GM03348 (cell line): ENCODE measurements at regions not wholly inside any gene's neighbourhood (a gene's known extent, or its start where the extent isn't known, plus 50 kb on each side); places are given as distances from the start of the nearest gene placed in this dataset.

ENCODE experiments used
- DNase-seq: peaks from one replicate; pipeline ENCODE4 v3.0.0; 2012; ENCODE audit warnings: low spot score

DNA sequence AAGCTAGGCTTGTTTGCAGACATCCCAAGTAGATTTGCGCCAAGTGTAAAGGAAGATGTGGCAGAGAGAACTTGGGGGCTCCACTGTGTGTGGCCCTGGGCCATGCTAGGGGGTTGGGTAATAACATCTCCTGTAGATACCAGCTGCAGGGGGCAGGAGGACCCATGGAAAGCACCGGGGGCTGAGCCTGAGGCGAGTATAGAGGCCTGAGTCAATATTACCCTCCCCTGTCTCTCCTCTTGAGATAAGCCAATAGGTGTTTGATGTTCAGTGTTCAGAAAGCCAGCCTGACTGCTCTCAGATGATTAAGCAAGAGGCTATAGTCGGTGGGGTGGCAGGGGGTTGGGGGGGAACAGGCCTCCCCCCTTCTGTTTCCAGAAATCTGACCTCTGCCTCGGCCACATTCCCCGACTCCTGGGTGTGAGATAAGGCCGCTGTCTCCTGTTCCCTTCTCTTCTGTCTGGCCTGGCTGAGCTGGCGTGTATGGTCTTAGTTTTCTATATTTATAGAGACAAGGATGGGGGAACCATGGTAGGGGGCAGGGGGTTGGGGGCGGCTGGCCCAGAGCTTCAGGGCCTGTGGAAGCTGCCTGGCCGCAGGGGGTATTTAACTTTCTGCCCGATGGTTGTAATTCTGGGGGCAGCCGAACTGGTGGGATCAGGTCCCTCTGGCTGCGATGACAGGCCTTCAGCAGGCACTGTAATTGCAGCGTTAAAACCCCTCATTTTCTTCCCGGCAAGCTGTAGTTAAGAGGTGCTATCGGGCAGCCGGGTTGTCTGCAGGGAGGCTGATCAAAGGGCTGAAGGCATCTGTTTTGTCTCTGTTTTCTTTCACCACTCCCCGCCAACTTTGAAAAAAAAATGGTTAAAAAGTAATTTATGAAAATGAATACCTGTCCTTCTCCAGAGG, 292.0 kb downstream of the NSG2 start:
- DNase-seq: no peak

DNA sequence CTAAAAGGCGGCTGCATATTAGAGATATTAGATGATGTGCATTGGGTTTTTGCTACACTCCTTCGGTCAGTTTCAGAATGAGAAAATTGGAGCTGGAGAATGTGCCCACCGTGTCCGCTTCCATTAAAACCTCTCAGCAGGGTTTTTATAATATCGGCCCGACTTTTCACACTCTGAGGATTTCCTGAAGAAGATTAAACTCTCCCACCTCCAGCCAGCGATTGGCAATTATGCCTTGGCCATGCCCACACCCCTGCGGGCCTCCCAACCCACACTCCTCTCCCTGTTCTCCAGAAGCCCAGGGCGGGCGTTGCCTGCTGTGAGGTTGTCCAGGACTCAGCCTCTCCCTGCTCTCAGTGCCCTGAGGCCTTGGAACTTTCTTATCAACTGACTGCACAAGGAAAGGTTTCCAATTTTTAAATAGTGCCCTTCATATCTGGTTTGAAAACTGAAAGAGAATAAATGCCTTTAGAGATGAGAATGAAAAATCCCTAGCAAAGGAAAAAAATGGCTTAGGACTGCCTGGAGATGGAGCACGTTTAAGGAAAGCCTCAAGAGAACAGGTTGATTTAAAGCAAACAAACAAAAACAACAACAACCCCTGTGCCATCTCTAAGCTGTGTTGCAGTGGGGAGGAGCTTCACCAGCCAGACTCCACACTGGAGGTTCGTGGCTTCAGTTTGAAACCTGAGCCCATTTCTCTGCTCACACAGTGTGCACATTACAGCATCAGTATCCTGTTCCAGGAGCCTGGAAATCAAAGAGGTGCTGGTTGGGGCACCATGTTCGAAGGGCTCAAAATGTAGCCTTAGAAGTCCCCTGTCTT, 292.9 kb downstream of the NSG2 start:
- no peak for DNase-seq

DNA sequence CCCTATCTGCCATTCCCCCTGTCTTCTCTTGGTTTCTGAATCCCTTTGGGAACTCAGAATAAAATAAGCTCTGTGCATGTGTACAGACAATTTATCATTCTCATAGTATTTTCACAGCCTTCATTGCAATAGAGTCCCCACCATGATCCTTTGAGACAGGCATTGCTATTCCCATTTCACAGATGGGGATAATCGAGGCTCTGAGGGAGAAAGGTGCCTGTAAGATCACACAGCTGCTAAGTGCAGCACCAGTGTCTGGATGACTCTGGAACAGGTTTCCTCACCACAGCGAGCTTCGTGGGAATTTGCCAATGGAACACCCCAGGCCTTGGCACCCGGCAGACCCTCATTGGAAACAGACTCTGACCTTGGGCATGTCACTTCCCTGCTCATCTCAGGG, 293.6 kb downstream of the NSG2 start:
- no peak for DNase-seq

DNA sequence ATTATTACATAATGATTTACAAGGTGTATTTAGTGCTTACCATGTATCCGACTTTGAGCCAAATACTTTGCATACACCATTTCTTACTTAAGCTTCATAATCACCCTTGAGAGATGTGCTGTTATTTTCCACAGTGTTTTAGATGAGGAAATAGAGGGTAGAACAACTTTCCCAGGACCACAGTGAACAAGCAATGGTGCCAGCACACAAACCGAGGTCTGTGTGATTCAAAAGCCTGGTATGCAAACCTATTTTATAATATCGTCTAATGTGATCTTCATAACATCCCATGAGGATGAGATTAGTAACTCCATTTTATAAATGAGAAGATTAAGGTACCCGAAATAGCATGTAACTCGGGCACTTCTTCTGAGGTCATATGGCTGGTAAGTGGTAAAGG, 294.7 kb downstream of the NSG2 start:
- DNase-seq: no peak

DNA sequence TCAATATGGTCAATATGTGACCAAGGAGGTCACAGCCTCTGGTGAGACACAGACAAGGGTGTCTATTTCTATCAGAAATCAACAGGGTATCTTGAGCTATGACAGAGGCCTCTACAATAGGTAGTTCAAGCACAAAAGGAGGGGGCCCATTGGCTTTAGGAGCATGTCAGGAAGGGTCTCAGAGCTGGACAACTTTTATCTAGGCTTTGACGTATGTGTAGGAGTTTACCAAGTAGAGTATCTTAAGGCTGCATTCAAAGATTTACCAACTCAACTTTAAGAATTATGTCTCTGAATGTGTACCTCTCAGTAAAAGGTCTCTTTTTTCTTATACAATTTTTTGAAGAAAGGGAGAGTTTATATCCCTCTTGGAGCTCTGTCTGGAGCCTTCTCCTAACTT, 297.2 kb downstream of the NSG2 start:
- no peak for DNase-seq

DNA sequence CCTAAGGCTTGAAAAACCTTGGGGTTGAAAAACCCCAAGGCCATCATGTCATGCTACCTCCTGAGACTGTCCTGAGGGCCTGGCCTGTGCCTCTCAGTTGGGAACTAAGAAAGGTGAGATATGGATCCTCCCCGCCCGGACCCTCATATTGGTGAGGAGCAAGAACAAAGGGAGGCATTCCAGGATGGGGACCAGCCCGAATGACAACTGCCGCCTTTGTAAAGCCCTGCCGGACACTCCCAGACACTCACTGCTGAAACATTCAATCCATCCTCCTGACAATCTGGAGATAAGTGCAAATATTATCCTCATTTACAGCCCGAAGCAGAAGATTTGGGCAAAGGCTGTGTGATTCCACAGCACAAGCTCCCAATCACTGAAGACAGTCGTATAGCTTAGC, 298.3 kb downstream of the NSG2 start:
- no peak for DNase-seq

DNA sequence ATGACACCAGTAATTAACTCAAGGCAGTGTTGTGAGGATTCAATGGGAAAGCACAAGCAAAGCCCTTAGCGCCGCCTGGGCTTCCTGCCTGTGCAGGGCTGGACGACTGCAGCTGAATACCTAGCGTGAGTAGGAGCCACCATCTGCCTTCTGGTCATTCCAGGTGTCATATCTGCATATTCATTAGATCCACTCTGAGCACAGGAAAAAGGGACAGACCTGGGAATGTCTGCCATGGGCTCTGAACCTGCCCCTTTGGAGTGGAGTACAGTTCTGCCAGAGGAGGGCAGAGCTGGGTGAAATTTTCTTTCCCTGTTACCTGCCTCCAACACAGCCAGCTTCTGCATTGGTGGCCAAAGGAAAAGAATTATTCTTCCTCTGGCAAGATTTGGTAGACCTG, 298.8 kb downstream of the NSG2 start:
- DNase-seq: no peak

DNA sequence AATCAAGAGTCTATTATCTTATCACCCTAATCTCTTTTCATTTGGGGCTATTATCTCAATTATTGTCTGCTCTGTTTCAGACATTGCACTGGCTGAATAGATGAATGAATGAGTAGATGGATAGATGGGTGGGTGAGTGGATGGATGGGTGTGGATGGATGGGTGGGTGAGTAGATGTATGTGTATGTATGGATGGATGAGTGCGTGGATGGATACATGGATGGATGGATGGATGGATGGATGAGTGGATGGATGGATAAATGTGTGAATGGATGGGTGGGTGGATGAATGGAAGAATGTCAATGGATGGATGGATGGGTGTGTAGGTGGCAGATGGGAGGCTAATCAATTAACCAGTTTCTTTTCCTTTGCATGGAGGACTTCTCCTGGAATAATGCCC, 301.7 kb downstream of the NSG2 start:
- DNase-seq: no peak

DNA sequence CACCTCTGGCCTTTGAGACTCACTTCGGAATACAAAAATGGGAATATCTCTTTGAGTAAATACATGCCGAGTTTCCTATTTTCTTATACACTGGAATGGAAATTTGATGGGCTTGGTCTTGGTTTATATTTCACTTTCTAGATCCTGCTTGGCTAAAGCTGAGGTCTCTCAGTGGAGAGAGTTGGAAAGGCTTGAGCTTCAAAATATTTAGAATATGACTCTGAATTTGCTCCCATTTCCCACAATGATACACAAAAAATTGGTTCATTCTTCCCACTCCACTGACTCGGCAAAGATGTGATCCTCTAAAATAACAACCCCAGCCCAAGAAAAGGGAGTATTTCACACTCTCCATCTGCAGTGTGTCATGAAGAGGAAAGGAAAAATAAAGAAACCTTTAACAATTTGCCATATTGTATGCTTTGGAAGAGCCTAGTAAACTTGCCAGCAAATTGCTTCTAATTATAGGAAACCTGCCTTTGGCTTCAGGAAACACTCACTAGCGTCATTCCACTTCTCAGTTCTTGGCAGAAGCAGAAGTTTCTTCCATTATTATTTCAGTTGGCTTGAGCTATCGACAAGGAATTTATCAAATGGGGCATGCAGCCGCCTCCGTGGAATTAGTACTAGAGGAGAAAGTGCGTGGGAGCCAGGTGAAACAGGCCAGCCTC, 302.9 kb downstream of the NSG2 start:
- no peak for DNase-seq

DNA sequence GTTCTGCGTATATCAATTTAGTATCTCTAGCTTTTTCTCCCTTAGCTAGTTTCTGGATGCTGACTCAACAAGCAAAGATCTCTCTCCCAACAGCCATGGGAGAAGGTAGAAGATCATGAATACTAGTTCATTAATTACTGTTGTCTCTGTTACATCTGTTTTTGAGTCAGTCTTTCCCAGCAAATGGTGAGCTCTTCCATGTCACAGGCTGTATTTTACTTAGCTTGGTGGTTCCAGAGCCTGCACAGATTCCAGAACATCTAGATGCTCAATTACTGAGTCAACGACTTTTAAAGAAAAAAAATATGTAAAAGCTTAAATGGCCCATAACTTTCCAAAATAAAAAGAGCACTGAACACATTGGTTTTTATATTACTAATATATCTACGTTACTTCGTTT, 307.2 kb downstream of the NSG2 start:
- DNase-seq: no peak

DNA sequence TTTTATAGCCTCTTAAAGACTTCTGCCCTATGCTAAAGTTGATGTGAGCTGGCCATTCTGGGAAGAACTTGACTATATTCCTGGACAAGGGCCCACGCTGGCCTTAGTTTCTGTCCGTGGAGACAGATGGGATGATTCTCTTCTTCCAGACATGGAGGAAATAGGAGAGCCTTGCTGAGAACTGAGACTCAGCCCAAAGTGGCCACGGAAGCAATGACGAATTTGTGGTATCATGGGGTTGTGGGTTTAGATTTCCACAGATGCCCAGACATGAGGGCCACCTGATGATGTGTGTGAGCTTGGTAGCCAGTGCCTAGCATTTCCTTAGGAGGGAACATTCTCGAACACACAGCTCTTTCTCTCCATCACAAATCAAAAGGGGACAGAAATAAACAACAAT, 309.1 kb downstream of the NSG2 start:
- no peak for DNase-seq

DNA sequence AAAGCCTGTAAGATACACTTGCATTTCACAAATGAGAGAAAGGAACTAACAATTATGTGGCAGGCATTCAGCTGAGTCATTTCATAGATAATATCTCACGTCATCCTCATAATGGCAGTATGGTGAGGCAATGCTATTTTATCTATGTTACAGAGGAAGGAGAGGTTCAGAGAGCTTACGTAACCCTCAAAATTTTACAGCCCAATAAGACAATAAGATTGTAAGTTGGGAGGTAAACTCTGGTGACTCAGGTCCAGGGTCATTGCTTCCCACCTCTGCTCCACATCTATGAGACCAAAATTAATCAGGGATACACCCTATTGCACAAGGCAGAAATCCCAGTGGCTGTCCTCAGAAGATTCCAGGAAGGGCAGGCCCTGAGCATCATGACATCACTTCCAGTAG, 309.7 kb downstream of the NSG2 start:
- no peak for DNase-seq

DNA sequence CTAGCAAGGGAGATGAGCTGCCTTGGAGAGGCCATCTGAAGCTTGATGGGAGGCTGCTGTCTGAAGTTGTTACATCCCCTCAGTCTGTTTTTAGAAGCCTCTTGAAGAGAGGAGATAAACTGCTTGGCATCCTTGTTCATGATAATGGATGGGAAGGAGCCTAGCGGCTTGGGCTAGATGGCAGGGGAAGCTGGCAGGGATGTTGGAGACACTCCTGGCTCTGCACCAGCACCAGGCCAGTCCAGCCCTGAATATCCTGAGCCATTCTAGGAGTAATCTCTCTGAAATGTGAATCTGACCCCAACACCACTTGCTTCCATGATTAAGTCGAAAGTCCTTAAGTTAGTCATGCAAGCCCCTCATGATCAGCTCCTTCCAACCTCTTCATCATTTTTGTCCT, 310.5 kb downstream of the NSG2 start:
- DNase-seq: no peak

DNA sequence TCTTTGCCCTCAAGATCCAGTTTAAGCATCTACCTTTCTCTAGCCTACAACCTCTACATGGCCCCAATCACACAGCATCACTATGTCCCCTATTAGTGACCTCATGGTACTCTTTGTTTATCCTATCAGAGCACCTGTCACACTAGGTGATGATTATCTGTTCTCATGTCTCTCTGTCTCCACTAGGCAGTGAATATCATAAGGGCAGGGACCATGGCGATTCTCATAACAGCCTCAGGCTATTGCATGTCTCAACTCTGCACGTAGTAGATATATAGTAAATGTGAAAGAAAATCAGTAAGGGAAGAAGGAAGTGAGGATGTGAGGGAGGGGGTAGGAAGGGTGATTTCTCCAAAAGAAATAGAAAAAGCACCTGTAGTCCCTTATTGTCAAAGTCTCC, 311.0 kb downstream of the NSG2 start:
- DNase-seq: no peak

DNA sequence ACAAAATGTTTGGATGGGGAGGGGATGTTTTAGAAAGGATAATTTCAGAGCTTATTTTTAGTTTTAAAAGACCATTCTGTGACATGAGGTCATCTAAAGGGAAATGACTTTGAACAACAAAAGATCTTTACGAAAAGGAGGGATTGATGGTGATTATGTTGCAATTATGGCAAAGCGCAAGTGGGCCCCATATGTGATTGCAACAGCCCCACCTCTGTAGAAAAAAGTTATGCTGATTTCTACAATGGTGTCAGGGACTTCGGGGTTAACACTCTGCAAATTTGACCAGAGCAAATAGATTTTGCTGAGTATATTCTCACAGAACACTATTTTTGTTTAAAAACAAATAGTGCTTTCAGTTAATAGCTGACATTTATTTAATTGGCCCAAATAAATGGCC, 312.8 kb downstream of the NSG2 start:
- DNase-seq: no peak

DNA sequence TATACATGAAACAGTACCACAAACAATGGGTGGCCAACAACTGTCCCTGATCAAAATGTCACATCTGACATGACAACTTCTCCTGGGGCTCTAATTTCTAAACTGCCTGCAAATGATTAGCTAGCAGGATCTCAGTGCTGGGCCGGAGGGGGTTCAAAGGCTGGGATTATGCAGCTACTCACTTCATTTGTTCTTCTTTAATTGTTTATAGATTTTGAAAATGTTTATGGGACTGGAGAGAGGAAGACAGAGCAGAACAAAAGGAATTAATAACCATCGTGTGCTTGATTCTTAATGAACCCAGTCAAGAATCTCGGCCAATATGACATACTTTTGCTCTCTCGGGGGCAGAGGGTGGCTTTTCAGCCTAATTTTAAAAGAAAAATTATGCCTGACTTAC, 313.6 kb downstream of the NSG2 start:
- DNase-seq: no peak

DNA sequence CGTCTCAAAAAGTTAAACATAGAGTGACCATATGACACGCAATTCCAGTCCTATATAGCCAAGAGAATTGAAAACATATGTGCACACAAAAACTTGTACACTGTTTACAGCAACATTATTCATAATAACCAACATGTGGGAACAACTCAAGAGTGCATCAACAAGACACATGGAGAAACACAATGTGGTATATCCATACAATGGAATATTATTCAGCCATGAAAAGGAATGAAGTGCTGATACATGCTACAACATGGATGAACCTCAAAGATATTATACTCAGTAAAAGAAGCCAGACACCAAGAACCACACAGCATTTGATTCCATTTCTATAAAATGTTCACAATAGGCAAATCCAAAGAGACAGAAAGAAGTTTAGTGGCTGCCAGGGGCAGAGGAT, 317.0 kb downstream of the NSG2 start:
- DNase-seq: no peak

DNA sequence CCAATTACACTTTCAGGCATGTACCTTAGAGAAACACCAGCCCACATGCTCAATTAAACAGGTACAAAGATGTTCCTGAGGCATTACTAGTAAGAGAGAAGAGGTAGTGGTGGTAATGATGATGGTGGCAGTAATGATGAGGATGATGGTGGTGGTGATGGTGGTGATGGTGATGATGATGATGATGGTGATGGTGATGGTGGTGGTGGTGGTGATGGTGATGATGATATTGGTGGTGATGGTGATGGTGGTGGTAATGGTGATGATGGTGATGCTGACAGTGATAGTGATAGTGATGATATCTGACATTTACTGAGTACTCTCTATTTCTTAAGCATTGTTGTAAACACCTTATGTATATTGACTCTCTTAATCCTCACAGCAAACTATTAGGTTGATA, 318.4 kb downstream of the NSG2 start:
- DNase-seq: no peak

DNA sequence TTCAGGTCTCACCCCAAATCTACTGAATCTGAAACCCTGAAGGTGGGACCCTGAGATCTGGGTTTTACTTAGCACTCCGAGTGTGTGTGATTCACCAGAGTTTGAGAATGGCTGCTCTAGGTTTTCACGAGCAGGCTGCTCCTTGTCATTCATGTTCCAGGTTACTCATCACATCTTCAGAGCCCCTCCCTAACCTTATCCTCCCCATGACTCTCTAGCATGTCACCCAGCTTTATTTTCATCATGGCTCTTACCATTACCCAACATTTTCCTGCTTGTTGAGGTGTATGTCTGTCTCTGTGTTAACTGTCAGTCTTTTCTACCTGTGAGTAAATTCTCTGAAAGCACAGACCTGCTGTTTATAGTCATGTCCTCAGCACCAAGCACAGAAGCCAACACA, 319.2 kb downstream of the NSG2 start:
- DNase-seq: no peak

DNA sequence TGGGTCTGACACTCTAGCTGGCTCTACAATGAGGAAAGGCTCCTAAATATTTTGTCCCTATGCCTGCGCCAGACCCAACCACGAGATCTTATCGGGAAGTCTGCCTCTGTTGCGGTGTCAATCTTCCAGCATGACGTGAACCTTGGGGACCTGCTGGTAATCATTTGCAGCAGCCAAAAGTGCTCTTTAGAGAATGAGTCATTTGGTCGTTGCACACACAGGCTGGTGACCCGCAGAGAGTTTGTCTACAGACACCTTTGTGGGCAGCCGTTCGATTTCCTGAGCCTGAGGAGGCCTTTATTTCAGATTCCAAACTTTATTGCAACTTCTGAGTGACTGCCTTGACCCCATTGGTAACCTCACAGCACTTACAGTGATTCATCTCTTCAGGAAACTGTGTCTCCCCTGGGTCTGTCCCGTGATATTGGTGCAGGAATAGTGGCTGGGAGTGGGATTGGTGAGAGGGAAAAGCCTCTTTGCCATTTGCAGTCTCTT, 326.1 kb downstream of the NSG2 start:
- no peak for DNase-seq

DNA sequence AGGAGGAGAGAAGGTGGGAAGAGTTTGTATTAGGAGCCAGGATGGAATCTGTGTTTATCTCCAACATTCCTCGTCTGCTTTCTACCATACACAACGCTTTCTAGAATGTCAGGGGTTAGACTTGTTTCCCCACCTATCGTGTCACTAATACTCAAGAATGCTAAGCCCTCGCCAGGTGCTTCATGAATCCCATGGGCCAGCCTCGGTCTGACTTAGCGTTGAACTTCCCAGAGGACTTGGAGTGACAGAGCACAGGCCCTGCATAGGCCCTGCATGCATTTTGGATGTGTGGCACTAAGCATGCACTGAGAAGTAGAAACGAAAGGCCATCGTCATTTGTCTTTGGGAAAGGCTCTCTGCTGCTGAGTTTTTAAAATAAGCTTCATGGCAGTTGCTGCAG, 328.7 kb downstream of the NSG2 start:
- no peak for DNase-seq

DNA sequence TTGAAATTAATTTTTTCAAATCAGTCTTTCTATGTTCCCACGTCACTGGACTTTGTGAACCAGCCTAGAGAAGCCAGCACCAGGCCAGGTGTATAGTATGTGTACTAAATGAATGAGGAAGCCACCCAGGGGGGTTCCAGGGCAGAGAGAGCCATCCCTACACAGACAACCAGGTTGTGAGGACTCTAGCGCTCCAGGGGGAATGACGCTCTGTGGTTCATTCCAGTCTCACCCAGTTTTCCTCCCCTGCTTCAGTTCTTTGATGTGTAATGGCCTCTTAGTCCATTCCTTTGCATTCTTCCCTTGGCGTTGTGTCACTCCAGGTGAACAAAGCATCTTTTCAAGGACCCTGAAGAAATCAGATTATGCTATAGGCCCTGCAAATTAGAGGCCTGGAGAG, 330.6 kb downstream of the NSG2 start:
- no peak for DNase-seq
